Hepatocyte (in vitro differentiated cells): ENCODE measurements at regions not wholly inside any gene's neighbourhood (a gene's known extent, or its start where the extent isn't known, plus 50 kb on each side); places are given as distances from the start of the nearest gene placed in this dataset.

Source experiments
- DNase-seq: peaks from one replicate; pipeline ENCODE4 v3.0.0-alpha.2; 2016; ENCODE audit warnings: low spot score
- H2AFZ ChIP-seq: fragments of 200-600 bp; sonication (generic); 2 replicates; pipeline ENCODE4 v1.6.0; 2016; ENCODE audit warnings: antibody characterized with exemption, mild to moderate bottlenecking
- H3K27ac ChIP-seq: fragments of 200-600 bp; sonication (generic); 2 replicates; pipeline ENCODE4 v1.5.1; 2016; ENCODE audit warnings: mild to moderate bottlenecking
- H3K27me3 ChIP-seq: fragments of 200-600 bp; sonication (generic); 2 replicates; pipeline ENCODE4 v1.6.1; 2016
- H3K36me3 ChIP-seq: fragments of 200-600 bp; sonication (generic); replicated peaks from 2 replicates; pipeline ENCODE4 v1.5.1; 2016; ENCODE audit warnings: low read depth; ENCODE audit not compliant: insufficient read depth
- H3K4me1 ChIP-seq: fragments of 200-600 bp; sonication (generic); 2 replicates; pipeline ENCODE4 v1.5.1; 2016; ENCODE audit warnings: mild to moderate bottlenecking, moderate library complexity; ENCODE audit not compliant: insufficient read depth
- H3K4me2 ChIP-seq: fragments of 200-600 bp; sonication (generic); 2 replicates; pipeline ENCODE4 v1.6.0; 2016
- H3K4me3 ChIP-seq: fragments of 200-600 bp; sonication (generic); 2 replicates; pipeline ENCODE4 v1.5.1; 2016; ENCODE audit warnings: mild to moderate bottlenecking
- H3K79me2 ChIP-seq: fragments of 200-600 bp; sonication (generic); 2 replicates; pipeline ENCODE4 v1.6.0; 2017; ENCODE audit warnings: mild to moderate bottlenecking
- H3K9me2 ChIP-seq: fragments of 200-600 bp; sonication (generic); replicated peaks from 2 replicates; pipeline ENCODE4 v1.6.0; 2017; ENCODE audit warnings: mild to moderate bottlenecking; ENCODE audit not compliant: insufficient read depth
- H3K9me3 ChIP-seq: fragments of 200-600 bp; sonication (generic); 2 replicates; pipeline ENCODE4 v1.5.1; 2016; ENCODE audit warnings: low read depth, mild to moderate bottlenecking
- H4K20me1 ChIP-seq: fragments of 200-600 bp; sonication (generic); 2 replicates; pipeline ENCODE4 v1.6.0; 2016; ENCODE audit warnings: mild to moderate bottlenecking; ENCODE audit not compliant: insufficient read depth, poor library complexity, severe bottlenecking
- EZH2 ChIP-seq: fragments of 200-600 bp; sonication (generic); IDR thresholded peaks from 2 replicates; pipeline ENCODE4 v1.6.1; 2016; ENCODE audit warnings: antibody characterized with exemption, mild to moderate bottlenecking, borderline replicate concordance
- EZH2phosphoT487 ChIP-seq: fragments of 200-600 bp; sonication (generic); IDR thresholded peaks from one replicate; pipeline ENCODE4 v1.6.1; 2018; ENCODE audit warnings: antibody characterized with exemption, mild to moderate bottlenecking, low read depth, moderate library complexity; ENCODE audit not compliant: unreplicated experiment, severe bottlenecking
- WGBS: methylation state at CpG from one replicate; pipeline ENCODE4 v1.1.6; 2016; ENCODE audit warnings: low lambda C conversion rate; ENCODE audit errors: missing lambda C conversion rate; 5-methylcytosine and 5-hydroxymethylcytosine counted together
- TF ChIP-seq, protein P1 (sequence below): fragments of 200-600 bp; sonication (generic); IDR thresholded peaks from 2 replicates; pipeline ENCODE4 v1.5.1; 2016; ENCODE audit warnings: antibody characterized with exemption, mild to moderate bottlenecking; ENCODE audit not compliant: poor library complexity

DNA sequence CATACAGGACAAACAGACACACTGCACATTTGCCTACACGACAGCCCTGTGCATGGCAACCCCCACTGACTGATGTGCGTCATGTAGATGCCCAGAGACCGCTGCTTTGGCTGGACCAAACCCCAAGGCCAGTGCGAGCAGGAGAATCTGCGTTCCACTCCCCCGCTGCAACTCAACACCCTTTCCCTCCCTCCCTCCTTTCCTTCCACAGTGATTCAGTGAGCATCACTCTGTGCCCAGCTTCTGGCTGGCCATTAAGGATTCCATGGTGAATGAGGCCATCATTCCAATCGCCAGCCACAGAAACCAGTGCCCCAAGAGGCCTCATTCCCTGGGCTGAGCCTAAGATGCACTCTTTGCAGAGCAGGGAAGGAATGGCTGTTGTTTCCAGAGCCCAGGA lies 61.6 kb downstream of the GSX1 start:
- no peak overlapping the region for H2AFZ ChIP-seq
- H3K4me2 ChIP-seq, result no peak overlapping the region
- H3K36me3 ChIP-seq, result no peaks in the 10 kb centered on the region
- no peaks in the 10 kb centered on the region for H3K9me3 ChIP-seq
- WGBS, result 85% methylated on average over 7 of the region's 7 CpGs
- H3K9me2 ChIP-seq, result no peaks in the 10 kb centered on the region
- H3K27me3 ChIP-seq, result peaks cover 16% of the 10 kb centered on the region
- H3K4me1 ChIP-seq, result no peaks in the 10 kb centered on the region
- no peak overlapping the region for H3K4me3 ChIP-seq
- no peak overlapping the region for H3K27ac ChIP-seq
- no peaks in the 10 kb centered on the region for H3K79me2 ChIP-seq
- TF ChIP-seq EZH2 (no peak), EZH2phosphoT487 (no peak)
- TF ChIP-seq, protein P1, sequence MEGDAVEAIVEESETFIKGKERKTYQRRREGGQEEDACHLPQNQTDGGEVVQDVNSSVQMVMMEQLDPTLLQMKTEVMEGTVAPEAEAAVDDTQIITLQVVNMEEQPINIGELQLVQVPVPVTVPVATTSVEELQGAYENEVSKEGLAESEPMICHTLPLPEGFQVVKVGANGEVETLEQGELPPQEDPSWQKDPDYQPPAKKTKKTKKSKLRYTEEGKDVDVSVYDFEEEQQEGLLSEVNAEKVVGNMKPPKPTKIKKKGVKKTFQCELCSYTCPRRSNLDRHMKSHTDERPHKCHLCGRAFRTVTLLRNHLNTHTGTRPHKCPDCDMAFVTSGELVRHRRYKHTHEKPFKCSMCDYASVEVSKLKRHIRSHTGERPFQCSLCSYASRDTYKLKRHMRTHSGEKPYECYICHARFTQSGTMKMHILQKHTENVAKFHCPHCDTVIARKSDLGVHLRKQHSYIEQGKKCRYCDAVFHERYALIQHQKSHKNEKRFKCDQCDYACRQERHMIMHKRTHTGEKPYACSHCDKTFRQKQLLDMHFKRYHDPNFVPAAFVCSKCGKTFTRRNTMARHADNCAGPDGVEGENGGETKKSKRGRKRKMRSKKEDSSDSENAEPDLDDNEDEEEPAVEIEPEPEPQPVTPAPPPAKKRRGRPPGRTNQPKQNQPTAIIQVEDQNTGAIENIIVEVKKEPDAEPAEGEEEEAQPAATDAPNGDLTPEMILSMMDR, result no peak
- no peaks in the 10 kb centered on the region for H4K20me1 ChIP-seq
- DNase-seq, result no peak

DNA sequence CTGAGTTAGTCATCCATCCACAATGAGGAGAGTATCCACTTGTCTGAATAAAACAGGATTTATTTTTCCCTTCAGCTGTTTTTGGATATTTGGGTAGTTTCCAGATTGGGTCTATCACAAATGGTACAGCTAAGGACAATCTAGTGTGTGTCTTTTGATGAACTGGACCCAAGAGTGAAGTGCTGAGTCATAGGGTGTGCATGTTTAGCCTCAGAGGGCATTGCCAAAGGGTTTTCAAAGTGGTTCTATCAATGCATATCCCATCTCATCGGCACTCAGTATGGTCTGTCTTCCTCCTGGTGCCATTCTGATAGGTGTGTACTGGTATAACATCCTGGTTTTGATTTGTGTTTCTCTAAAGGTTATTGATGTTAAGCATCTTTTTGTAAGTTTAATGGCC lies 62.3 kb downstream of the GSX1 start:
- Histone ChIP-seq H3K27me3 (peaks cover 24% of the 10 kb centered on the region), H3K4me2 (no peak overlapping the region)

DNA sequence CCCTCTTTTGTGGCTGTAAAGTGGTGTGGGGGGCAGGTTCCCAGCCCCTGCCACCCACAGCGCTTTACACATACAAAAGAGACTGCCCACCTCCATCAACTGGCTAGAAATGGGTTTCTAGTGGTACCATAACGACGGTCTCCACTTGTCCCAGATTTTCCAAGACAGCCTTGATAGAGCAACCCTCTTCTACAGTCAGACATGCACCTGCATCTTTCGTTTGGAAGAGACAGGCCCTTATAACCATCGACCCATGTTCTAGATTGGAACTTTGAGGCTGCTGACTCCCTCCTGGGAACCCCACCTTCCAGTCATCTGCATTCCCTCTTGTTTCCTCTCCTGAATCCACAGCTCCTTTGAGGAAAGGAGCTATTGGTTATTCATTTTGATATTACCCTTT lies 63.1 kb downstream of the GSX1 start:
- H3K9me2 ChIP-seq, result no peaks in the 10 kb centered on the region
- no peaks in the 10 kb centered on the region for H3K36me3 ChIP-seq
- H3K4me1 ChIP-seq, result no peaks in the 10 kb centered on the region
- no peak overlapping the region for H3K4me3 ChIP-seq
- DNase-seq, result no peak
- H3K27ac ChIP-seq, result no peak overlapping the region
- H3K4me2 ChIP-seq, result no peak overlapping the region
- no peaks in the 10 kb centered on the region for H3K79me2 ChIP-seq
- 84% methylated on average over 5 of the region's 5 CpGs for WGBS
- TF ChIP-seq, protein P1, result no peak
- no peak for TF ChIP-seq EZH2phosphoT487
- no peak for TF ChIP-seq EZH2
- no peak overlapping the region for H2AFZ ChIP-seq
- peaks cover 32% of the 10 kb centered on the region for H3K27me3 ChIP-seq
- H3K9me3 ChIP-seq, result no peaks in the 10 kb centered on the region
- H4K20me1 ChIP-seq, result no peaks in the 10 kb centered on the region

More for the DNA sequence above, 62.3 kb downstream of the GSX1 start:
- no peak for DNase-seq
- Histone ChIP-seq H3K9me2 (no peaks in the 10 kb centered on the region), H3K9me3 (no peaks in the 10 kb centered on the region), H3K4me3 (no peak overlapping the region), H3K79me2 (no peaks in the 10 kb centered on the region), H3K27ac (no peak overlapping the region), H3K4me1 (no peaks in the 10 kb centered on the region), H4K20me1 (no peaks in the 10 kb centered on the region), H2AFZ (no peak overlapping the region), H3K36me3 (no peaks in the 10 kb centered on the region)
- TF ChIP-seq EZH2phosphoT487 (no peak), EZH2 (no peak)
- TF ChIP-seq, protein P1, result no peak
- WGBS, result 79% methylated on average over 1 of the region's 1 CpG

DNA sequence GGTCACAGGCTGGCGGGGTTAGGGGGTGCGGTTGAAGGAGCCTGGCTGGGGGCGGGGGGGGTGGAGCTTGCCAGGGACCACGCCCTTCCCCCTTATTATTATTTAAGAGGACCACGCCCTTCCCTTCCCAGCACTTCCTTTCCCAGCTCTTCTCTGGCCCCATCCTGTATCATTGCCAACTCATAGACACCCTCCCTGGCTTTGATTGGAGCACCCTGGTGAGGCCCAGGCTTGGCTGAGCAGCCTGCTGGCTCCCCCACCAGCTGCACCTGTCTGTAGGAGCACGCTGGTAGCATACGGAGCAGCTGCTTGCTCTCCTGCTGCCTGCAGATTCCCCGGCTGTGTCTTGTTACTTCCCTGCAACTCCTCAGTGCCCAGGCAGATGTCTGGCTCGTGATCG lies 62.5 kb upstream of the PDX1 start:
- TF ChIP-seq EZH2 (no peak), EZH2phosphoT487 (no peak)
- TF ChIP-seq, protein P1, result no peak
- 75% methylated on average over 9 of the region's 10 CpGs for WGBS
- Histone ChIP-seq H3K9me3 (no peaks in the 10 kb centered on the region), H3K36me3 (no peaks in the 10 kb centered on the region), H3K79me2 (no peaks in the 10 kb centered on the region), H3K4me3 (no peak overlapping the region), H3K4me2 (no peak overlapping the region), H2AFZ (no peak overlapping the region), H3K4me1 (no peaks in the 10 kb centered on the region), H3K9me2 (no peaks in the 10 kb centered on the region), H4K20me1 (no peaks in the 10 kb centered on the region), H3K27me3 (peaks cover 43% of the 10 kb centered on the region), H3K27ac (no peak overlapping the region)
- DNase-seq, result no peak
